ENCODE measurements at regions not wholly inside any gene's neighbourhood (a gene's known extent, or its start where the extent isn't known, plus 50 kb on each side); places are given as distances from the start of the nearest gene placed in this dataset.
"Not testable (repeated sequence)": the region's sequence is repeated elsewhere in the genome, so short reads cannot be mapped to it uniquely, and the experiment has no call there.

DNA sequence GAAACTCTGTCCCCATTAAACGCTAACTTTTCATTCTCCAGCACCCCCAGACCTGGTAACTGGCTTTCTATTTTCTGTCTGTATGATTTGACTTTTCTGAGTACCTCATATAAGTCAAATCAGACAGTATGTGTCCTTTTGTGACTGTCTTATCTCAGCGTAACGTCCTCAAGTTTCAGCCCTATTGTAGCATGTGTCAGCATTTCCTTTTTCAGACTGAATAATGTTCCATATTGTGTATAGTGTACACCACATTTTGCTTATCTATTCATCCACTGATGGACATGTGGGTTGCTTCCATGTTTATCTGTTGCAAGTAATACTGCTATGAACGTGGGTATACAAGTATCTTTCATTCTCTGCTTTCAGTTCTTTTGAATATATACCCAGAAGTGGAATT, 242.4 kb downstream of the RTP5 start:
- not testable (repeated sequence) for DNase-seq; ATAC-seq (ENCODE audit: poor library complexity)

DNA sequence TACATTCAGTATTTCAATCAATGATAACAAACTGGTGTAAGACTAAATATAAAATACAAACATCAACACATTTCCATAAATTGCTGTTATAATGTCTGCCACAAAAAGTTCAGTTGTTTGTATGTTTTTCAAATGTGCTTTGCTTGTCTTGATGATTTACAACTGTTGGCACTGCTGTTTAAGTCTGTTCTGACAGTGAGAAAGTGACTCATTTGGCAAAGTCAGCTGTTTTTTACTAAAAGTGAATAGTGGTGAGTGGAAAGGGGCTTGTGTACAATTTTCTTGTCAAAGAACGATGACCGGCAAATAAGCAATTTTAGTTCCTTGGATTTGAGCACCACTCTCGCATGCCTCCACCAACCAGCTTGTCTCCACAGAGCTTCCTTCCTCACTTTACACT, 244.0 kb downstream of the RTP5 start:
- H3K4me3 Mint-ChIP-seq; H3K27ac Mint-ChIP-seq; H3K27me3 ChIP-seq (ENCODE audit: control insufficient read depth in 1 of 2, insufficient read depth in 2 of 2, low read length in 2 of 2); ATAC-seq (ENCODE audit: poor library complexity); intact Hi-C loops (cut with DNase I, micrococcal nuclease); POLR2A ChIA-PET; CTCF ChIA-PET; H3K27ac ChIP-seq (ENCODE audit: low read depth in 1 of 2, low read length in 2 of 2); H3K9me3 ChIP-seq (ENCODE audit: control insufficient read depth in 1 of 2, insufficient read depth in 1 of 2, low read length in 2 of 2); H3K4me3 ChIP-seq (ENCODE audit: low read length); H3K4me1 Mint-ChIP-seq (ENCODE audit: low read depth); H3K36me3 Mint-ChIP-seq (ENCODE audit: low read depth); H3K36me3 ChIP-seq (ENCODE audit: insufficient read depth, low read length); DNase-seq; H3K9me3 Mint-ChIP-seq; H3K27me3 Mint-ChIP-seq; H3K4me1 ChIP-seq (ENCODE audit: insufficient read depth, low read length): not testable (repeated sequence)

More for the DNA sequence above, 242.4 kb downstream of the RTP5 start:
- POLR2A ChIA-PET; H3K36me3 Mint-ChIP-seq (ENCODE audit: low read depth); H3K9me3 ChIP-seq (ENCODE audit: control insufficient read depth in 1 of 2, insufficient read depth in 1 of 2, low read length in 2 of 2); H3K4me1 ChIP-seq (ENCODE audit: insufficient read depth, low read length); H3K9me3 Mint-ChIP-seq; H3K27me3 ChIP-seq (ENCODE audit: control insufficient read depth in 1 of 2, insufficient read depth in 2 of 2, low read length in 2 of 2); H3K36me3 ChIP-seq (ENCODE audit: insufficient read depth, low read length); CTCF ChIA-PET; H3K27ac Mint-ChIP-seq; intact Hi-C loops (cut with DNase I, micrococcal nuclease); H3K4me1 Mint-ChIP-seq (ENCODE audit: low read depth); H3K27ac ChIP-seq (ENCODE audit: low read depth in 1 of 2, low read length in 2 of 2); H3K4me3 ChIP-seq (ENCODE audit: low read length); H3K4me3 Mint-ChIP-seq; H3K27me3 Mint-ChIP-seq: not testable (repeated sequence)

DNA sequence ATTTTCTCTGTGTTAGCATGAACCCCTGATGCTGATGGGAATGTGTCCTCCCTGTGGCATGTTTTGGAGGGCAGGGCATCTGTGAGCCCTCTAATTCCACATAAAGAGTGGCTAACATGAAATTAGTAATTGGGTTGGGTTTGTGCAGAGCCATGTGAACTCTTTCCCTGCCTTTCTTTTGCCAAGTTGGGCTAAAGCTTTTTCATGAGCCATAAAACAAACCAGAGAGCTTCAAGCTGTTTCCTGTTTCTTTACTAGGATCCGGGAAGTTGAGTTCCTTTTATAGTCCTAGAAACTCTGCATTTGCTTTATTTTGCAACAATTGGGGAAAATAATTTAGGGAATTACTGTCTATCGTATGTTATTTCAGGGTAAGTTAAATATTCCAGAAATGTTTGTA, 247.1 kb downstream of the RTP5 start:
- H3K9me3 Mint-ChIP-seq; ATAC-seq (ENCODE audit: poor library complexity); POLR2A ChIA-PET; H3K9me3 ChIP-seq (ENCODE audit: control insufficient read depth in 1 of 2, insufficient read depth in 1 of 2, low read length in 2 of 2); H3K4me3 Mint-ChIP-seq; H3K36me3 ChIP-seq (ENCODE audit: insufficient read depth, low read length); H3K27ac Mint-ChIP-seq; H3K27me3 Mint-ChIP-seq; H3K27me3 ChIP-seq (ENCODE audit: control insufficient read depth in 1 of 2, insufficient read depth in 2 of 2, low read length in 2 of 2); H3K4me3 ChIP-seq (ENCODE audit: low read length); DNase-seq; intact Hi-C loops (cut with DNase I, micrococcal nuclease); H3K36me3 Mint-ChIP-seq (ENCODE audit: low read depth); H3K27ac ChIP-seq (ENCODE audit: low read depth in 1 of 2, low read length in 2 of 2); H3K4me1 Mint-ChIP-seq (ENCODE audit: low read depth); CTCF ChIA-PET; H3K4me1 ChIP-seq (ENCODE audit: insufficient read depth, low read length): not testable (repeated sequence)

DNA sequence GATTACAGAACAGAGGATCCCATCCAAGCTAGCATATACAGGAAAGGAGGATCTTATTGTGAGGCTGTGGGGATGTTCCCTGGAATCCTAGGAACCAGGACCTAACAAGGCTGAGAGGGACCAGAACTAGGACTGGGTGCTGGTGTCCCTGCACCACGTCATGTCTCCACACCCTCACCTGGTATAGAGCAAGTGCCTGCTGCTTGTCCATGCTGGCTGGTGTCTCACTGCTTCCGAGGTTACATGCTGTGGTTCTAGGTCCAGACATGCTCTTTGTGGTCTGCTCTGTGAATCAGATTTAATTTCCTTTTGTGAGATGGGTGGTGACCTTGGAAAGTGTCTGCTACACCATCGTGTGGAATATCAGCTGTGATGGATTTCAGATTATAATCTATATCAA, 247.8 kb downstream of the RTP5 start:
- H3K36me3 Mint-ChIP-seq (ENCODE audit: low read depth); H3K27me3 ChIP-seq (ENCODE audit: control insufficient read depth in 1 of 2, insufficient read depth in 2 of 2, low read length in 2 of 2); H3K36me3 ChIP-seq (ENCODE audit: insufficient read depth, low read length); POLR2A ChIA-PET; H3K4me1 Mint-ChIP-seq (ENCODE audit: low read depth); DNase-seq; CTCF ChIA-PET; H3K27ac ChIP-seq (ENCODE audit: low read depth in 1 of 2, low read length in 2 of 2); intact Hi-C loops (cut with DNase I, micrococcal nuclease); ATAC-seq (ENCODE audit: poor library complexity); H3K9me3 ChIP-seq (ENCODE audit: control insufficient read depth in 1 of 2, insufficient read depth in 1 of 2, low read length in 2 of 2); H3K27ac Mint-ChIP-seq; H3K4me3 Mint-ChIP-seq; H3K4me1 ChIP-seq (ENCODE audit: insufficient read depth, low read length); H3K27me3 Mint-ChIP-seq; H3K4me3 ChIP-seq (ENCODE audit: low read length); H3K9me3 Mint-ChIP-seq: not testable (repeated sequence)

DNA sequence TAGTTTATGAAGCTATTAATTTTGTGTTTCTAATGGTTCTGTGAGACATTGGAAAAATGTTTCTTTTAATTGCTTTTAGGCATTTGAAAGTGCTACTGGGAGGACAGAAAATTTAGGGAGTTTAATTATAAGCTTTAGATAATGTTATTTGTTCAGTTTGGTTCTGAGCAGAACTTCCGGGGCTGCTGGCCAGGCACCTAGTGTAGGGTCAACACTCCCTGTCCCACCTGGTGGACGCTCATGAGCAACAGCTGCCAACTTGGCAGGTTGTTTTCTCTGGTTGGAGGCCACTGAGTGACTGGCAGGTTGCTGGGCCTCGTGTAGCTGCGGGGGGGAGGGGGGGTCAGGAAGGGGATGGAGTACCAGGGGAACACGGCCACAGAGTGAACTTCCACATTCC, 250.2 kb downstream of the RTP5 start:
- H3K36me3 Mint-ChIP-seq (ENCODE audit: low read depth); H3K4me1 Mint-ChIP-seq (ENCODE audit: low read depth); intact Hi-C loops (cut with DNase I, micrococcal nuclease): not testable (repeated sequence)

DNA sequence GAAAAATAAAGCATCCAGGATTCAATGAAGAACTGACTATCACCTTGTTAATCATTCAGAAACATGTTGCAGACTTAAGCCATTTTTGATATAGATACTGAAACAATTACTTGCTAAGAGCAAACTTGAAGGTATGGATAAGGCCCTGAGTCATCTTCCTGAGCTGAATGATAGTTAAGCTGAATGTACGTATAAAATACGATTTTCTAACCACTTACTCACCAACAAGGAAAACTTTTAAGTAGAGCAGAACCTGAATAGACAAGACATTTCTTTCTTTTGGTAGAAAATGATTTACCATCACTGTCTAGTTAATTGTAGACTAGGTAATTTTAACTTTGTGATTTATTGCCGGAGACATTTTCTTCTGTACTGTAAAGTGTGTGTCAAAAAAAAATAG, 261.2 kb downstream of the RTP5 start:
- H3K4me1 ChIP-seq (ENCODE audit: insufficient read depth, low read length); intact Hi-C loops (cut with DNase I, micrococcal nuclease): not testable (repeated sequence)

More for the DNA sequence above, 250.2 kb downstream of the RTP5 start:
- DNase-seq; H3K27me3 ChIP-seq (ENCODE audit: control insufficient read depth in 1 of 2, insufficient read depth in 2 of 2, low read length in 2 of 2); H3K4me3 ChIP-seq (ENCODE audit: low read length); CTCF ChIA-PET; H3K4me1 ChIP-seq (ENCODE audit: insufficient read depth, low read length); H3K27ac ChIP-seq (ENCODE audit: low read depth in 1 of 2, low read length in 2 of 2); POLR2A ChIA-PET; H3K27me3 Mint-ChIP-seq; H3K4me3 Mint-ChIP-seq; H3K36me3 ChIP-seq (ENCODE audit: insufficient read depth, low read length); ATAC-seq (ENCODE audit: poor library complexity); H3K9me3 ChIP-seq (ENCODE audit: control insufficient read depth in 1 of 2, insufficient read depth in 1 of 2, low read length in 2 of 2); H3K27ac Mint-ChIP-seq; H3K9me3 Mint-ChIP-seq: not testable (repeated sequence)

DNA sequence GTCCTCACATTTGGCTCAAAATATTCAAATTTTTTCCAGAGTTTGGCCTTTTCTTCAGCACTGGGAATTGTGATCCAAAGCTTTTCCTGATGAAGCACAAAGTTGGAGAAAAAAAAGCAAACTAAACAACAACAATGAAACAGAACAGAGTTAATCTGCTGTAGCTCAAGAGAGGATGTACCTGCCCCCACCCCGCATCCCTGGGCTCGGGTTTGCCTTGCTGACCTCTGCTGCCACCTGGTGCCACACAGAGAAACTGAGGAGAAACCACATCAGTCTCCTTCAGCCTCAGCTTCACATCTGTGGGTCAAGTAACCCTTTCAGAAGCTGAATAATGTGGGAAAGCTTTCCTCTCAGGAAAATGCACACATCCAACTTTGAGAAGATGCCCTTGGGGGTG, 290.4 kb downstream of the RTP5 start:
- H3K4me1 Mint-ChIP-seq (ENCODE audit: low read depth); H3K27ac ChIP-seq (ENCODE audit: low read depth in 1 of 2, low read length in 2 of 2); ATAC-seq (ENCODE audit: poor library complexity); H3K27me3 Mint-ChIP-seq; H3K27ac Mint-ChIP-seq; H3K4me3 Mint-ChIP-seq; POLR2A ChIA-PET; H3K36me3 ChIP-seq (ENCODE audit: insufficient read depth, low read length); CTCF ChIA-PET; H3K36me3 Mint-ChIP-seq (ENCODE audit: low read depth); H3K4me3 ChIP-seq (ENCODE audit: low read length); H3K4me1 ChIP-seq (ENCODE audit: insufficient read depth, low read length); intact Hi-C loops (cut with DNase I, micrococcal nuclease); H3K9me3 Mint-ChIP-seq; DNase-seq; H3K27me3 ChIP-seq (ENCODE audit: control insufficient read depth in 1 of 2, insufficient read depth in 2 of 2, low read length in 2 of 2); H3K9me3 ChIP-seq (ENCODE audit: control insufficient read depth in 1 of 2, insufficient read depth in 1 of 2, low read length in 2 of 2): not testable (repeated sequence)

More for the DNA sequence above, 261.2 kb downstream of the RTP5 start:
- H3K9me3 ChIP-seq (ENCODE audit: control insufficient read depth in 1 of 2, insufficient read depth in 1 of 2, low read length in 2 of 2); H3K27me3 ChIP-seq (ENCODE audit: control insufficient read depth in 1 of 2, insufficient read depth in 2 of 2, low read length in 2 of 2); POLR2A ChIA-PET; H3K27ac ChIP-seq (ENCODE audit: low read depth in 1 of 2, low read length in 2 of 2); H3K36me3 ChIP-seq (ENCODE audit: insufficient read depth, low read length); CTCF ChIA-PET; H3K36me3 Mint-ChIP-seq (ENCODE audit: low read depth); H3K4me3 Mint-ChIP-seq; H3K27me3 Mint-ChIP-seq; H3K4me3 ChIP-seq (ENCODE audit: low read length); DNase-seq; H3K9me3 Mint-ChIP-seq; ATAC-seq (ENCODE audit: poor library complexity); H3K27ac Mint-ChIP-seq; H3K4me1 Mint-ChIP-seq (ENCODE audit: low read depth): not testable (repeated sequence)

All from CD4-positive, alpha-beta T cell (primary cell).